ENCODE measurements at regions not wholly inside any gene's neighbourhood (a gene's known extent, or its start where the extent isn't known, plus 50 kb on each side); places are given as distances from the start of the nearest gene placed in this dataset.

DNA sequence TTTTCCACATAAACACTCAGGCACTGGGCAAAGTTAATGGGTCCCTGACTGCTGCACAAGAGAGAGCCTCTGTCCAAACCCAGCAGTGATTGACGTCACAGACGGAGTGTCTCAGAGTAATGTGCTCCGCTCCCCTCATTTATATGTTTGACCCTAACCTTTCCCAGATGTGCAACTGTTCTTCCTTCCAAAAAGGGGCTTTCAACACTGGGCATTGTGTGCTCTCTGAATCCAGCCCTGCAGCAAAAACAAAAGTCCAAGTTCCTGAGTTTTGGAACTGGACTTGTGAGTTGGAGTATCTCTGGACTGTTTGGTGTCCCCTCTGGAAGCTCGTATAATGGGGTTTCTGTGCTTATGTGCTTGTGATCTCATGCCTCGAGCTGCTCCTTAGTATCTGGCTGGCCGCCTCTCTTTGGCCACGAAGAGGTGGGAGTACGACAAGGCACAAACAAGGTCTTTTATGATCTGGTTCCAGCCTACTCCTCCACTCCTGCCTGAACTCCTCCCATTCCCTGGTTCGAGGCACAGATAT is 76.4 kb upstream of the SMIM36 start:
- ChIA-PET POLR2A (no interaction called here), CTCF (no interaction called here)
- H3K27me3 ChIP-seq (ENCODE audit: control insufficient read depth in 1 of 2, insufficient read depth in 2 of 2, low read length in 2 of 2): no peaks in the 10 kb centered on the region
- H3K4me1 ChIP-seq (ENCODE audit: insufficient read depth, low read length): peaks cover 3% of the 10 kb centered on the region
- H3K4me1 Mint-ChIP-seq (ENCODE audit: low read depth): no peaks in the 10 kb centered on the region
- H3K9me3 ChIP-seq (ENCODE audit: control insufficient read depth in 1 of 2, insufficient read depth in 1 of 2, low read length in 2 of 2): no peaks in the 10 kb centered on the region
- H3K27ac Mint-ChIP-seq: no peak overlapping the region
- TF ChIP-seq, protein P1, sequence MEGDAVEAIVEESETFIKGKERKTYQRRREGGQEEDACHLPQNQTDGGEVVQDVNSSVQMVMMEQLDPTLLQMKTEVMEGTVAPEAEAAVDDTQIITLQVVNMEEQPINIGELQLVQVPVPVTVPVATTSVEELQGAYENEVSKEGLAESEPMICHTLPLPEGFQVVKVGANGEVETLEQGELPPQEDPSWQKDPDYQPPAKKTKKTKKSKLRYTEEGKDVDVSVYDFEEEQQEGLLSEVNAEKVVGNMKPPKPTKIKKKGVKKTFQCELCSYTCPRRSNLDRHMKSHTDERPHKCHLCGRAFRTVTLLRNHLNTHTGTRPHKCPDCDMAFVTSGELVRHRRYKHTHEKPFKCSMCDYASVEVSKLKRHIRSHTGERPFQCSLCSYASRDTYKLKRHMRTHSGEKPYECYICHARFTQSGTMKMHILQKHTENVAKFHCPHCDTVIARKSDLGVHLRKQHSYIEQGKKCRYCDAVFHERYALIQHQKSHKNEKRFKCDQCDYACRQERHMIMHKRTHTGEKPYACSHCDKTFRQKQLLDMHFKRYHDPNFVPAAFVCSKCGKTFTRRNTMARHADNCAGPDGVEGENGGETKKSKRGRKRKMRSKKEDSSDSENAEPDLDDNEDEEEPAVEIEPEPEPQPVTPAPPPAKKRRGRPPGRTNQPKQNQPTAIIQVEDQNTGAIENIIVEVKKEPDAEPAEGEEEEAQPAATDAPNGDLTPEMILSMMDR (IDR thresholded peaks at IDR 0.05): no peak
- no peaks in the 10 kb centered on the region for H3K27me3 Mint-ChIP-seq
- DNase-seq: no peak
- no peak overlapping the region for H3K4me3 ChIP-seq (ENCODE audit: low read length)
- H3K9me3 Mint-ChIP-seq: no peaks in the 10 kb centered on the region
- H3K4me3 Mint-ChIP-seq: no peak overlapping the region
- intact Hi-C loops (cut with DNase I, micrococcal nuclease): loop anchor here in 1 of 2 experiments (10.0 kb wide), 1 partner anchor 63 kb away; no protein-coding TSS in a partner anchor
- H3K36me3 ChIP-seq (ENCODE audit: insufficient read depth, low read length): no peaks in the 10 kb centered on the region
- H3K36me3 Mint-ChIP-seq (ENCODE audit: low read depth): no peaks in the 10 kb centered on the region
- no peak for ATAC-seq (ENCODE audit: poor library complexity)
- no peak overlapping the region for H3K27ac ChIP-seq (ENCODE audit: low read depth in 1 of 2, low read length in 2 of 2)

DNA sequence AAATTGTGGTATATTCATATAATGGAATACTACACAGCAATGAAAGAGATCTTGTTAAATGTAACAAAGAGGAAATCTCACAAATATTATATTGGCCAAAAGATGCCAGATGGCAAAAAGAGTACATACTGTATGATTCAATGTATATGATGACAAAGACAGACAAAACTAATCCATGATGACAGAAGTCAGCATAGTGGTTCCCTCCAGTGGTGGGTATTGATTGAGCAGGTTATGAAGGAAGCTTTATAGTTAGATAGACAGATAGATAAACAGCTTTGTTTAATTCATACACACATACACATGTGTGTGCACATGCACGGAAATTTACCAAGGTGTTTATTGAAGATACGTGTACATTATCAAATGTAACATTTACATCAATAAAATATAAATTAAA is 74.4 kb upstream of the SMIM36 start:
- ChIA-PET POLR2A (no interaction called here), CTCF (no interaction called here)
- H3K4me1 Mint-ChIP-seq (ENCODE audit: low read depth): peaks cover 1% of the 10 kb centered on the region
- no peak overlapping the region for H3K4me3 Mint-ChIP-seq
- intact Hi-C loops (cut with DNase I, micrococcal nuclease): loop anchor here in 1 of 2 experiments (10.0 kb wide), 1 partner anchor 61 kb away; no protein-coding TSS in a partner anchor
- no peak overlapping the region for H3K27ac Mint-ChIP-seq
- ATAC-seq (ENCODE audit: poor library complexity) (no peak), DNase-seq (peak in 3 of 14 experiments; percentile 6 to 26 (median 20))
- TF ChIP-seq, protein P1 (IDR thresholded peaks at IDR 0.05): no peak
- Histone ChIP-seq H3K4me1 (ENCODE audit: insufficient read depth, low read length) (peaks cover 3% of the 10 kb centered on the region), H3K9me3 (ENCODE audit: control insufficient read depth in 1 of 2, insufficient read depth in 1 of 2, low read length in 2 of 2) (no peaks in the 10 kb centered on the region), H3K27ac (ENCODE audit: low read depth in 1 of 2, low read length in 2 of 2) (no peak overlapping the region), H3K4me3 (ENCODE audit: low read length) (no peak overlapping the region), H3K36me3 (ENCODE audit: insufficient read depth, low read length) (no peaks in the 10 kb centered on the region), H3K27me3 (ENCODE audit: control insufficient read depth in 1 of 2, insufficient read depth in 2 of 2, low read length in 2 of 2) (no peaks in the 10 kb centered on the region)
- H3K27me3 Mint-ChIP-seq: no peaks in the 10 kb centered on the region
- no peaks in the 10 kb centered on the region for H3K9me3 Mint-ChIP-seq
- no peaks in the 10 kb centered on the region for H3K36me3 Mint-ChIP-seq (ENCODE audit: low read depth)

DNA sequence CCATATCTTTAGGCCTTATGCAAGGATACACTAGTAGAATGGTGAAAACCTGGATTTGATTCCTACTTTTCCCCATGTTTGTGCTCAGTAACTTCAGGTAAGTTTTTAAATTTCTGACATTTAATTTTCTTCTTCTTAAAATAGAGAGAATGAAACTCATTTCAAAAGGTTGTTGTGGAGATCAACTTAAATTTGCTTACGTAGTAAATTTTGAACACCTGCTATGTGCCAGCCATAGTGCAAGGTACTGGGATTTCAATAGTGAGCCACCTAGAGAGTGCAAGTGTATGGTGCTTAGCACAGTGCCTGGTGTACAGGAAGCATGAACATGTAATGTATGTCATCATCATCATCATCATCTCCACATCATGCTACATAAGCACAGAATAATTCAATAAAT is 73.6 kb upstream of the SMIM36 start:
- Mint-ChIP-seq H3K36me3 (ENCODE audit: low read depth) (no peaks in the 10 kb centered on the region), H3K9me3 (no peaks in the 10 kb centered on the region), H3K4me1 (ENCODE audit: low read depth) (peaks cover 6% of the 10 kb centered on the region), H3K4me3 (no peak overlapping the region), H3K27ac (no peak overlapping the region), H3K27me3 (no peaks in the 10 kb centered on the region)
- Histone ChIP-seq H3K36me3 (ENCODE audit: insufficient read depth, low read length) (no peaks in the 10 kb centered on the region), H3K27ac (ENCODE audit: low read depth in 1 of 2, low read length in 2 of 2) (no peak overlapping the region), H3K4me3 (ENCODE audit: low read length) (no peak overlapping the region), H3K27me3 (ENCODE audit: control insufficient read depth in 1 of 2, insufficient read depth in 2 of 2, low read length in 2 of 2) (no peaks in the 10 kb centered on the region), H3K4me1 (ENCODE audit: insufficient read depth, low read length) (peaks cover 3% of the 10 kb centered on the region), H3K9me3 (ENCODE audit: control insufficient read depth in 1 of 2, insufficient read depth in 1 of 2, low read length in 2 of 2) (no peaks in the 10 kb centered on the region)
- intact Hi-C loops (cut with DNase I, micrococcal nuclease): loop anchor here in 1 of 2 experiments (10.0 kb wide), 1 partner anchor 60 kb away; no protein-coding TSS in a partner anchor
- POLR2A ChIA-PET: no interaction called here
- CTCF ChIA-PET: interaction anchor here (1.2 kb wide), 1 partner anchor 58 kb away, joined by 5 read pairs; no protein-coding TSS in a partner anchor
- DNase-seq (no peak), ATAC-seq (ENCODE audit: poor library complexity) (no peak)
- TF ChIP-seq, protein P1 (IDR thresholded peaks at IDR 0.05): no peak
